MG63 (cell line): ENCODE measurements at regions not wholly inside any gene's neighbourhood (a gene's known extent, or its start where the extent isn't known, plus 50 kb on each side); places are given as distances from the start of the nearest gene placed in this dataset.

Source experiments
- DNase-seq: peaks from one replicate; pipeline ENCODE4 v3.0.0-alpha.2; 2020
- H3K27me3 ChIP-seq: fragments of 250-450 bp; sonication (Bioruptor Pico); 2 replicates; pipeline ENCODE4 v1.5.1; 2020; ENCODE audit warnings: mild to moderate bottlenecking, moderate library complexity
- H3K36me3 ChIP-seq: fragments of 250-450 bp; sonication (Bioruptor Pico); 2 replicates; pipeline ENCODE4 v1.5.1; 2020; ENCODE audit warnings: mild to moderate bottlenecking, moderate library complexity
- H3K4me3 ChIP-seq: fragments of 250-450 bp; sonication (Bioruptor Pico); 2 replicates; pipeline ENCODE4 v1.5.1; 2020; ENCODE audit warnings: mild to moderate bottlenecking, moderate library complexity
- H3K9me3 ChIP-seq: fragments of 250-450 bp; sonication (Bioruptor Pico); 2 replicates; pipeline ENCODE4 v1.5.1; 2020; ENCODE audit warnings: mild to moderate bottlenecking, moderate library complexity

DNA sequence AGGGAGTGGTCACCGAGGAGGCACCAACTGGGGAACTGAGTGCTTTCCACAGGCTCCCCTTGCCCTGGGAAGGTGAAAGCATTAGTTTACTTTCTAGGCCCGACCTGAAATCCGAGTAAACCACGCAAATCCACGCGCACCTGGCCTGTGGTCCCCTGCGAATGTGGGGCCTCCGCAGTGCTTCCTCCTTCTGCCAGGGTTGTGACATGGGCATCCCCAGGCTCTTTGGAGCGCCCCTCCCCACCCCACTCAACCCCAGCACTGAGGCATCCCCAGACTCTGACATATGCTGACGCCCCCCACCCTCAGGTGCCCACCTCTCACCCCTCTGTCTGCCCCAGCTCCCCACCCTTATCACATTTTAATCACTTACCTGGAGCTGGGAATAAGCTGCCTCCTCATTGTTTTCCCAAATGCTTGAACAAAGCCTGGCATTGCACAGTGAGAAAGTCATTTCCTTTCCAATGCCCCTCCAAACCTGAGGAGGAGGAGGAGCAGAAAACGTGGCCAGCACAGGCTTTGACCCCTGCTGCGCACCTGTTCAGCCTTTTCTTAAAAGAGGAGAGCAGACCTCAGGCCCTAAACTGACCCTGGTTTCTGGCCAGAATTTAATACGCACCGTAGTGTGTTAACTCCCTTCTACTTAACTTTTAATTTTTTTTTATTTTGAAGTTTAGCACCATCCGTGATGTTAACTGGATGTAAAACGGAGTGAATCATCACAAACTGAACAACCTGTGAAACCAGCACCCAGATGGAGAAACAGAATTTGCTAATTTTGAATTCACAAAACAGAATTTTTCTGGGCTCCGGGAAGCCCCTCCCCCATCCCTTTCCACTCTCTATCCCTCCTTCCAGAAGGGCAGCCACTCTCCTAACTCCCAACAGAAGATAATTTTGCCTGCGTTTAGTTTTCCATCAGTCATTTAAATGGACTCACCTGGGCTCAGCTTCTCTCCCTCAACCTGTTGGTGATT, 129.4 kb downstream of the WDR11 start:
- Histone ChIP-seq H3K9me3 (no peaks in the 10 kb centered on the region), H3K36me3 (no peaks in the 10 kb centered on the region), H3K4me3 (no peak overlapping the region), H3K27me3 (no peaks in the 10 kb centered on the region)
- DNase-seq = no peak

GRCh38 chr10:120981601-120982391, 130.6 kb downstream of the WDR11 start:
- H3K36me3 ChIP-seq = no peaks in the 10 kb centered on the region
- H3K27me3 ChIP-seq = no peaks in the 10 kb centered on the region
- no peak for DNase-seq
- H3K4me3 ChIP-seq = no peak overlapping the region
- H3K9me3 ChIP-seq = no peaks in the 10 kb centered on the region

- Histone ChIP-seq H3K27me3 (no peaks in the 10 kb centered on the region), H3K9me3 (no peaks in the 10 kb centered on the region), H3K36me3 (no peaks in the 10 kb centered on the region), H3K4me3 (no peak overlapping the region)
- no peak for DNase-seq
Observed at GRCh38 chr10:120982507-120982906, 131.3 kb downstream of the WDR11 start.

DNA sequence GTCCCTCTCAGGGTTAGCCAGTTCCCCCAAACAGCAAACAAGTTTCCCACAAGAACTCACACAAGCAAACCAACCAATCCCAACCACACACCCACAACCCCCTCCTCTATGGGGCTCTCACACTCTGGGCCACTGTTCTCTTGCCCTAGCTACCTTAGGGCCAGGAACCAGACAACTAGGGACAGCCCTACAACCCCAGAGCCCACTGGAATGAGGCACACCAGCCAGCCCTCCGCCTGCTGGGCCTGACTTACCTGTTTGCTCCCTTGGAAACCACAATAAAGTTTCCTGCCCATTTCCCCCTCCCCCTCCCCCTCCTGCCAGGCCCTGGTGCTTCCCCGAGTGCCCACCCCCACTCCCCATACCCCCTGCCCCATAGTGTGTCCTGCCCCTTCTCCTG, 132.6 kb downstream of the WDR11 start:
- Histone ChIP-seq H3K9me3 (no peaks in the 10 kb centered on the region), H3K36me3 (no peaks in the 10 kb centered on the region), H3K4me3 (no peak overlapping the region), H3K27me3 (no peaks in the 10 kb centered on the region)
- no peak for DNase-seq

DNA sequence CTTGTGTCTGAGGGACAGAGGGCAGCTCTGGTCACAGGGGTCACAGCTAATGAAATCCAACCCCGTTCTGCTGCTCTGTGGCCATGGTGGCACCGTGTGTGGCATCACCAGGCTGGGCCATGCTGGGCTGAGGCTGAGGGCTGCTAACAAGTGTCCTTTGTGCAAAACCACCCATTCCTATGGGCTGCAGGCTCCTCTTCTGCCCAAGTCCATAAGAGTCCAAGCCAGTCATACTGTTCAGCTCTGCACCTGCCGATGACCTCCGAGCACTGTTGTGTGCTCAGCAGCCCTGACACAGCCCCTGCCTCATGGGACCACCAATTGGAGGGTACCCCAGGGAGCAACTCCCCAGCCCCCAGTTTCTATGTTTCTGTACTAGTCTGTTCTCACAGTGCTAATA, 133.1 kb downstream of the WDR11 start:
- no peak for DNase-seq
- no peaks in the 10 kb centered on the region for H3K9me3 ChIP-seq
- no peaks in the 10 kb centered on the region for H3K36me3 ChIP-seq
- no peak overlapping the region for H3K4me3 ChIP-seq
- no peaks in the 10 kb centered on the region for H3K27me3 ChIP-seq

DNA sequence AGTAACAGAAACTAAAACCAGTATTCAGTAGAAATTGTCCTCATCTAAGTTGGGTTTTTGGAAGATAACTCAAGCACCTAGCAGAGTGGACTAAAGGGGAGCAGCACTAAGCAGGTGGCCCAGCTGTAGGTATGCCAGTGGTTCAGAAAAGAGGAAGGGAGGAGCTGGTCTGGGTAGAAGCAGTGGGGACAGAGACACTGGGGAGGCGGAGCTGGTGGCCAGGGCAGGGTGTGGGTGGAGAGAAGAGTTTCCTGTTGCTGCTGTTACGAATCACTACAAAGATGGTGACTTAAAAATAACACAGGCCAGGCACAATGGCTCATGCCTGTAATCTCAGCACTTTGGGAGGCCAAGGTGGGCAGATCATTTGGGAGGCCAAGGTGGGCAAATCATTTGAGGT, 136.2 kb downstream of the WDR11 start:
- no peak overlapping the region for H3K4me3 ChIP-seq
- H3K27me3 ChIP-seq = no peaks in the 10 kb centered on the region
- no peaks in the 10 kb centered on the region for H3K9me3 ChIP-seq
- no peak for DNase-seq
- no peaks in the 10 kb centered on the region for H3K36me3 ChIP-seq

DNA sequence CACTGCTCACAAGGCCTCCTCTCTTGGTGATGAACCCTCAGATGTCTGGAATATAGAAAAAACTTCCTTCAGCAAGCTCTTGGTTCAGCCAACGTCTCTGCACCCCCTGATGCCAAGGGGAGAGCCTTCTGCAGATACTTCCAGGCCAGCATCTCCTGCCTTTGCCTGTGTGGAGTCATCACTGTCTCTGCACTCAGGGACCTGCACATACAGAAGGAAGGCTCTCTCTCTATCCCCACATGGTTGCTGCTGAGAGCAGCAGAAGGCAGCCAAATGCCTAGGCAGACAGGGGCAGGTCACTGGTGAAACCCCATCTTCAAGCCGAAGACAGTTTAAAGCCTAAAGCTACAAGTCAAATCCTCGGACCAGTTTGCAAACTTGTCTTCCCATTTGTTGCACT, 137.6 kb downstream of the WDR11 start:
- Histone ChIP-seq H3K9me3 (no peaks in the 10 kb centered on the region), H3K36me3 (no peaks in the 10 kb centered on the region), H3K4me3 (no peak overlapping the region), H3K27me3 (no peaks in the 10 kb centered on the region)
- DNase-seq = no peak

DNA sequence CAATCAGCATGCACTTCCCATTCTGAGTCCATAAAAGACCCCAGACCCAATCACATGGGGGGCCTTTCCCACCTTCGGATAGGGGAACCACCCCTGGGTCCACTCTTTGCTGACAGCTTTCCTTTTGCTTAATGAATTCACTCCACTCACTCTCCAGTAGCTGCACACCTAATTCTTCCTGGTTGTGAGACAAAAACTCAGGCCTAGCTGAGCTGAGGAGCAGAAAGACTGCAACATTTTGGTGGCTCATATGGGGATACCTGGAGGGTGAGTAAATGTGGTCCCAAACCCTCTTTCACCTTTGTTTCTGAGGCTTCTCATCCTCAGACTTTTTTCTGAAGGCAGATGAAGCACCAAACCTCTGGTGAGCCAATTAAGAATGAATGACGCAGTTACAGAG, 138.1 kb downstream of the WDR11 start:
- no peaks in the 10 kb centered on the region for H3K36me3 ChIP-seq
- no peaks in the 10 kb centered on the region for H3K9me3 ChIP-seq
- H3K4me3 ChIP-seq = no peak overlapping the region
- no peaks in the 10 kb centered on the region for H3K27me3 ChIP-seq
- DNase-seq = no peak

GRCh38 chr10:120989996-120990598, 138.9 kb downstream of the WDR11 start:
- no peak for DNase-seq
- H3K36me3 ChIP-seq = no peaks in the 10 kb centered on the region
- H3K4me3 ChIP-seq = no peak overlapping the region
- H3K9me3 ChIP-seq = no peaks in the 10 kb centered on the region
- H3K27me3 ChIP-seq = no peaks in the 10 kb centered on the region

- Histone ChIP-seq H3K27me3 (no peaks in the 10 kb centered on the region), H3K36me3 (no peaks in the 10 kb centered on the region), H3K9me3 (no peaks in the 10 kb centered on the region), H3K4me3 (no peak overlapping the region)
- DNase-seq = no peak
Observed at GRCh38 chr10:120990831-120991230, 139.7 kb downstream of the WDR11 start.

DNA sequence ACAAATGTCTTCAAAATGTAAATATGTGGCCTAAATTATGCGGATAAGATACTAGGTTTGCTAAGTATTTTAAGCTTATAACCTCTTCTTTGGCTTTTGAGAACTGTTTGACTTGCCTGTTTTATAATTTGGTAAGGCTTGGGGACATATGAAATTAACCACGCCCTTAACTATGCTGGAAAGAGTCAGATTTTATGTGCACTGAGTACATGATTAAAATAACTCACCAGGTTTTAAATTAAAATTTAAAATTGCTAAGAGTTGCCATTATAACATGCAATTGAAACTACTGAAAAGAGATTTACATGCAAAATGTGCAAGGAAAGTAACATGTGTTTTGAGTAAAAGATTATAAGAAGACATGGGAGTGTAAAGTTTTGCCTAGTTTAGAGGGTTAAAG, 141.9 kb downstream of the WDR11 start:
- H3K36me3 ChIP-seq = no peaks in the 10 kb centered on the region
- no peak overlapping the region for H3K4me3 ChIP-seq
- no peaks in the 10 kb centered on the region for H3K27me3 ChIP-seq
- no peaks in the 10 kb centered on the region for H3K9me3 ChIP-seq
- DNase-seq = no peak

GRCh38 chr10:120995768-120996167, 144.6 kb downstream of the WDR11 start:
- no peaks in the 10 kb centered on the region for H3K27me3 ChIP-seq
- DNase-seq = no peak
- no peak overlapping the region for H3K4me3 ChIP-seq
- no peaks in the 10 kb centered on the region for H3K9me3 ChIP-seq
- no peaks in the 10 kb centered on the region for H3K36me3 ChIP-seq

DNA sequence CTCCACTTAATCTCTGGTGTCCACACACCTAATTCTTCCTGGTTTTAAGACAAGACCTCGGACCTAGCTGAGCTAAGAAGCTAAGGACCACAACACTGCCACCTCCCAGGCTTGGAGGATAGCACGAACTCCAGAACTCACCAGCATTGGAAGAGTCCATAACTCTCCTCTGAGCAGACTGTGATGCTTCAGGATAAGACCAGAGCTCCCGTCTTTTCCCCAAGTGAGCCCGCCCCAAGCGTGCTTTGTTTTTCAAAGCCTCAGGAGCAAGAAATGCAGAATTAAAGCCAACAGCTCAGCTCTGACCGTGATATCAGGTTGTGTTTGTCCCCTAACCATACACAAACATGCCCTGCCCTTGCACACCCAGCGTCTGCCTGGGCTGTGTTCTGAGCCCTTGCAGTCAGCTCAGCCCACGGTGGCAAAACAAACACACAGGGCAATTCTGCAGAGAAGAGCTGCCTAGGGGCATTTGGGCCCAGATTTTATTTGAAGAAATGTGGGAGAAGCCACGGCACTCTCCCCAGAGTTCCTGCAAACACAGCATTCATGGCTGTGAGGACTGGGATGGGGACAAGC, 145.4 kb downstream of the WDR11 start:
- Histone ChIP-seq H3K27me3 (no peaks in the 10 kb centered on the region), H3K4me3 (no peak overlapping the region), H3K36me3 (no peaks in the 10 kb centered on the region), H3K9me3 (no peaks in the 10 kb centered on the region)
- DNase-seq = no peak

GRCh38 chr10:120997313-120997712, 146.2 kb downstream of the WDR11 start:
- H3K27me3 ChIP-seq = no peaks in the 10 kb centered on the region
- H3K36me3 ChIP-seq = no peaks in the 10 kb centered on the region
- H3K9me3 ChIP-seq = no peaks in the 10 kb centered on the region
- H3K4me3 ChIP-seq = no peak overlapping the region
- DNase-seq = no peak

- Histone ChIP-seq H3K27me3 (no peaks in the 10 kb centered on the region), H3K4me3 (no peak overlapping the region), H3K36me3 (no peaks in the 10 kb centered on the region), H3K9me3 (no peaks in the 10 kb centered on the region)
- no peak for DNase-seq
Observed at GRCh38 chr10:120997756-120998155, 146.6 kb downstream of the WDR11 start.

- DNase-seq = no peak
- Histone ChIP-seq H3K27me3 (no peaks in the 10 kb centered on the region), H3K36me3 (no peaks in the 10 kb centered on the region), H3K9me3 (no peaks in the 10 kb centered on the region), H3K4me3 (no peak overlapping the region)
Observed at GRCh38 chr10:120998251-120998650, 147.1 kb downstream of the WDR11 start.

DNA sequence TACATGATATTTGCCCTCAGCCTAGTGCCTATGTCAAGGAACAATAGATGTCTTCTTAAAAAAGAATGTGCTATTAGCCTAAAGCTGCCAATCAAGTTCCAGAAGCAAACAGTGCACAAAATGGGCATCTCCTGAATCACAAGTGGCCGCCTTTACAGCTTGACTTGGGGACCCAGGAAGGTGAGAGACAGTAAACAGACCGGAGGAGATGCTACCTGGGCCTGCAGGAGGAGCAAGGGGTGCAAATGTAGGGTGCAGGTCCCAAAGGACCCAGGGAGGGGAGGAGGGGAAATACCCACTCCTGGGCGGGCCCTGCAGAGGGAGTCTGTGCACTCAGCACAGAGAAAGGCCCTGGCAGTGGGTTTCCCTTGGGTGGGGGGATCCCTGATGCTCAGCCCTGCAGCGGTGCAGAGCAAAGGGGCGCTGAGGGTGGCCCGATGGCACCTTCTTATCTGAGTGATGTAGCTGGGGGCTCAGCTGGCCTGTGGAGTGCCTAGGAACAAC, 147.7 kb downstream of the WDR11 start:
- H3K9me3 ChIP-seq = no peaks in the 10 kb centered on the region
- DNase-seq = no peak
- no peak overlapping the region for H3K4me3 ChIP-seq
- H3K36me3 ChIP-seq = no peaks in the 10 kb centered on the region
- H3K27me3 ChIP-seq = no peaks in the 10 kb centered on the region
